ENCODE measurements at regions not wholly inside any gene's neighbourhood (a gene's known extent, or its start where the extent isn't known, plus 50 kb on each side); places are given as distances from the start of the nearest gene placed in this dataset.

DNA sequence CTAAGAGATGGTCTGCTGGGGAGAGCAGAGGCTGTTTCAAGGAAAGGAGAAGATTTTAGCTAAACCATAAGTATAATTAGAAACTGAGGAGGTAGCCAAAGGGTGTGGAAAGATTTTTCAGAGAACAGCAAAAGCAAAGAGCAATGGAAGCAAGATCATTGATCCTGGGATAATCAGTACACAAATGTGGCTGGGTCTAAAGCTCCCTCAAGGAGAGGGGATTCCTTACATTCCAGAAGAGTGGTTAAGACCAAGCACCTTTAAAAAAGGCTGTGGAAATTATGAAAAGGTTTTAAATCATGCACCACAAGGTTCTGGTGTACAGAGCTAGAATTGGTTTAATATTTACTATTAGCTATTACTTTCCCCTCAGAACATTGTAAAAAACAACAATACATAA, 246.0 kb upstream of the UBE2E3 start:
- DNase-seq: no peak

DNA sequence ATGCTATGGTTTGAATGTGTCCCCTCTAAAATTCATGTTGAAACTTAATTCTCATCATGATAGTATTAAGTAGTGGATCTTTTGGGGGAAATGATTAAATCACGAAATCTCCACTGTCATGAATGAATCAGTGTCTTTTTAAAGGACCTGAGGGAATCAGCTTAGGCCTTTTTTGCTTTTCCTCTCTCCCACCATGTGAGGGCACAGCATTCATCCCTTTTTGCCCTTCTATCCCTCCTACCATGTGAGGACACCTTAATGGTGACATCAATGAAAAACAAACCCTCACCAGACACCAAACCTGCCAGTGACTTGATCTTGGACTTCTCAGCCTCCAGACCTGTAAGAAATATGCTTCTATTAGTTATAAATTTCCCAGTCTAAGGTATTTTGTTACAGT, 247.1 kb upstream of the UBE2E3 start:
- no peak for DNase-seq

DNA sequence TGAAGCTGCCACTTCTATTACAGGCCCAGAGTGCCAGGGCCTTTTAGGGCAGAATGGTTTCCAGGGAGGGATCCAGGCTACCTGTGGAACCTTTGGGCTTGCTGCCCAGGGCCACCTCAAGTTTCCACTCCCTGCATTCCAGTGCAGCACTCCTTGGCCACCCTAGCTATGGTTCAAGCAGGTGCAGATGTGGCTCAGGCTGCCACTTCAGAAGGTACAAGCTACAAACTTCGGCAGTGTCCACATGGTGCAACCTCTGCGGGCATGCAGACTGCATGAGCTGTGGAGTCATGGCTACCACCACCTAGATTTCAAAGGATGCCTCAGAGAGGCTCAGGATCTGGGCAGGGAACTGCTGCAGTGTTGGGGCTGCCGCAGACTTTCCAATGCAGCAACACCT, 248.1 kb upstream of the UBE2E3 start:
- no peak for DNase-seq

DNA sequence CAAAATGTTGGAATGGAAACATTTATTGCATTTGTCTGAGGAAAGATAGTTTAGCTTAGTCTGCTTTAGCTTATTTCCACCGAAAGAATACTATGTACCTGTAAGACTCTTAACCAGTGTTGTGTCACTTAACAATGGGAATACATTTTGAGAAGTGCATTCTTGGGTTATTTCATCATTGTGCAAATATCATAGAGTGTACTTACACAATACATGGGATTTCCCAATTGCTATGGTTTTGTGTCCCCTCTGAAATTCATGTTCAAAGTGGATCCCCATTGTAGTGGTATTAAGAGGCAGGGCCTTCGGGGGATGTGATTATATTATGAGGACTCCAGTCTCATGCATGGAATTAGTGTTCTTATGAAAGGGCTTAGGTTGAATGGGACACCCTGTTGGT, 249.4 kb upstream of the UBE2E3 start:
- no peak for DNase-seq

DNA sequence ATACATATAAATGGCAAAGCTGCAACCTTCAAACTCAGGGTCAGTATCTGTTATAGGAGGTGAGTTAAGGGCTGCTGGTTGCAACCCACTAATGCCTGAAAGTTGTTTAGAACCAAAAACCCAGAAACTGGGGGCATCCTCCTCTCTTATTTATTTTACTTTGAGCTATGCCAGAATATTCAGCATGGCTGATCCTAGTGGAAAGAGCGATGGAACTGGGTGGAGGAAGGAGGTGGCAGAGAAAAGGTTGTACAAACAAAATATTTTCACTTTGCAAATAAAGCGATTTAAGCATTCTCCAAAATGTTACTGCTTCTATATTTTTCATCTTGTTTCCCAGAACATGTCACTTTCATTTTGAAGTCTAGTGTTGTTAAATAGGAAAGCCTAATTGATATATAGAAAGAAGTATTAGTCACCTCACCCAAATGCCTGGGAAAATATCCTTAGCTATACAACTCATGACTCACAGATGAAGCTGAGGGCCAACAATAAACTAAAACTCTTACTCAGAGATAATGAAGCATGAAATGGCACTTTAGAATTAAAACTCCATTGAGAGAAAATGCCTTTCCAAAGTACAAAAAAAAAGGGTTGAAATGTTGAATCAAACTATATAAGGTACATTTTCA, 251.4 kb upstream of the UBE2E3 start:
- DNase-seq: no peak

DNA sequence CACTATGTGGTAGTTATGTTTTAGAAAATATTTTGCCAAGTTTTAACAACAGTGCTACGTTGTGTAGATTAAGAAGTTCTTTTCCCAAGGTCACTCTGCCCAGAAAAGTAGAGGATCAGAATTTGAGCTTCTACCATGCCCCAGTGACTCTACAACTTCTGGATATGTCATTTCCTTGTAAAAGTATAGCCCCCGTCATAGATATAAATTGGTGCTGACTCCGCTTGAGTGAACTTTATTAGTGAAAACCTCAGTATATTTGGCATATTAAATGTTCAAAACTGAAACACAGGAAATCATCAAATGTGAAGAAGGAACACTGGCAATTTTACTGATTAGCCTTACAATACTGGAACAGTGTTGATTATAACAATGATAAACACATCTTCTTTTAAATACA, 256.7 kb upstream of the UBE2E3 start:
- DNase-seq: no peak

DNA sequence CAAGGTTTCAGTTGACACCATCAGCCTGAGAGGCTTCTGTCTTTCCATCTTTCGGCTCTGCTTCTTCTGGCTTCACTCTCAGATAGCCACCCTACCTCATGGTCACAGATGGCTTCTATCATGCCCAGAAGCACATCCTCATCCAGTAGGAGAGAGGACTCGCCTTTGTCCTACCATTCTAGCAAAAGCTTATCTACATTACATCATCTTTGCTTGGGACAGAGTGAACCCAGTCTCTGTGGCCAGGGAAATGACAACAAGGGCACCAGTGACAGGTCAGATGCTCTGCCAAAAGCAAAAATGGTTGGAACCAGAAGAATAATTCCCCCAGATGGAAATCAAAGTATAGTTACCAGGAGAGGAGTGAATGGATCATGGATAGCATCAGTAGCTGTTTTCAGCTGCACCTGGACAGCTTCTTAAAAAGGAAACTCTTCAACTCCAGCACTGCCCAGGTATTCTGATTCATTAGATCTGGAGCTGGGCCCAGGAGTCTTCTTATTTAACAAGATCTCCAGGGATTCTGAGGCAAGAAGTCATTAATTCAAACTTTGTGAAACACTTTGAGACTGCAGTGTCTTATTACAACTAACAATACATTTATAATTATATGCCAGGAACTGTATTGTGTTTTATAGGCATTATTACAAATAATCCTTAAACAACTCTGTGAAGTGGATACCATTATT, 257.7 kb upstream of the UBE2E3 start:
- no peak for DNase-seq

DNA sequence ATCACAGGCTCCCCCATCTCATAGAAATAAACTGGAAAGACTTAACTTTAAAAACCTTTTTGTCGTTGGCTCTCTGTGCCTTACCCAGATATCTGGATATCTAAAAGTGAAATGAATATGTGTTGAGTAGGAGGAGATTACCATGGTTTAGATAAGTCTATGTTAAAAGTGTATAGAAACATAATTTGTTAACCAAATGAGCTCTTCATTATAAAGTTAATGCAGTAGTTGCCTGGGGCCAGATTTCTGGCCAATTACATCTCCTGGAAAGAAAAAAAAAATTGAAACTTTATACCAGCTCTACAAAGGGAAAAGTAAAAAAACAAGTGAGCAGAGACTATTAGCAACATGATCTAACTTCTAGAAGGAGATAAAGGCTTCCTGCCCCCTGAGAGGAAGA, 259.6 kb upstream of the UBE2E3 start:
- no peak for DNase-seq

DNA sequence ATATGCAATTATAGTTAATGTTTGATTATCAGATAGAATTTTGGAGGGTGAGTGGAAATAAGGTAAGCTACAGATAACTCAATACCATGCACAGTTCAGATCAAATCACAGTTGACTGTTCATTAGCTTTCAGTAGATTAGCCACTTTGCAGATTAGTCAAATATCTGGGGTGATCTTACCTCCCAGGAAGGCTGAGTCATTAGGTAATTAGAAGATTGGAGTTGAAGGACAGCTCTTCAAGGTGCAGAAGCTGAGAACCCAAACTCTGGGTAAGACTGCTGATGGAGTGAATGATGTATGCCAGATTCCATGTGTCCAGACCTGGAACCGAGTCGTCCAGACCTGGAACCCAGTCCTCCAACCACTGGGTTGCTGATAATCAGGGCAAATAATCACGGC, 262.8 kb upstream of the UBE2E3 start:
- no peak for DNase-seq

DNA sequence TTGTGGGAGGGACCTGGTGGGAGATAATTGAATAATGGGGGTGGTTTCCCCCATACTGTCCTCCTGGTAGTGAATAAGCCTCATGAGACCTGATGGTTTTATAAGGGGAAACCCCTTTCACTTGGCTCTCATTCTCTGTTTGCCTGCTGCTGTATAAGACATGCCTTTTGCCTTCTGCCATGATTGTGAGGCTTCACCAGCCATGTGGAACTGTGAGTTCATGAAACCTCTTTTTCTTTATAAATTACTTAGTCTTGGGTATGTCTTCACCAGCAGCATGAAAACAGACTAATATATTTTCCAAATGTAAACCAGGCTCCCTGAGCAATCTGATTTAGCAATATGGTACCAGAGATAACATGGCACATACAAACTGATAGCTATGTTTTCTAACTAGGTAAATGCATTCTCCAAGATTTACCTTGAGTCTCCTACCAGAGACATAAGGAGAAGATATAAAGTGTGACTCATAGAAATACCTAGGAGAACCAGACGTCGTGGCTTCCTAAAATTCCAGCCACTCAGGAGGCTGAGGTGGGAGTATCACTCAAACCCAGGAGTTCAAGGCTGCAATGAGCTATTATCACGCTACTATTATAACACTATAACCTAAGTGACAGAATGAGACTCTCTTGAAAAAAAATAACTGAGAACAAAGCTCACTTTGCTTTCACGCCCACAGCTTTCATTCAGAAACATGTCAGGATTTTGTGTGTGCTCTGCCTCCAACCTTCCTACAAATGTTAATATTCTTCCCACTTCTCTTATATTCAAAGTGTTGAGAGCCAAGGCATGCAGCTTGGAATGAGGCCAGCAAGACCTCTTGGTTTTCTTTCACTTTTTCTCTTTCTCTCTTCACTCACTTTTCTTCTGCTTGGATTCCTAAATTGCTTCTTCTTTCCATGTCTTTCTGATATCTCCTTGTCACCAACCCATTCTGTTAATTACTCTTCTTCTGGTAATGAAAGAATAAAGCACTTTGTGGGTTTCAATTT, 263.9 kb upstream of the UBE2E3 start:
- no peak for DNase-seq

DNA sequence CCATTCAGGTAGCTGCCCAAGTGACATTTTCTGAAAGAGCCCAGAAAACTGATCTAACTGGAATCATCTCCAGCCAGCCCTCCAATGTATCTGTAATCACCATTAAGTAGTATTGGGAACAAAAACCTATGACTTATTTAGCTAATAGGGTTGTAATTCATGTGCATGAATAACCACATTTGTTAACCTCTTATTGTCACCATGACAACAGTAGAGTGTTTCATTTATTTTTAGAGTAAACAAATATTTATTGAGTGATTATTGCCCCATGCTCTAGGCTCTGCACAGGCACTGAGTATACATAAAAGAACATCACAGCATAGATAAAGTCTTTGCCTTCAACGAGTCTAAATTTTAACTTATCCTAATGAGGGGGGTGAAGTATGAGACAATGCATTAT, 265.4 kb upstream of the UBE2E3 start:
- DNase-seq: no peak

DNA sequence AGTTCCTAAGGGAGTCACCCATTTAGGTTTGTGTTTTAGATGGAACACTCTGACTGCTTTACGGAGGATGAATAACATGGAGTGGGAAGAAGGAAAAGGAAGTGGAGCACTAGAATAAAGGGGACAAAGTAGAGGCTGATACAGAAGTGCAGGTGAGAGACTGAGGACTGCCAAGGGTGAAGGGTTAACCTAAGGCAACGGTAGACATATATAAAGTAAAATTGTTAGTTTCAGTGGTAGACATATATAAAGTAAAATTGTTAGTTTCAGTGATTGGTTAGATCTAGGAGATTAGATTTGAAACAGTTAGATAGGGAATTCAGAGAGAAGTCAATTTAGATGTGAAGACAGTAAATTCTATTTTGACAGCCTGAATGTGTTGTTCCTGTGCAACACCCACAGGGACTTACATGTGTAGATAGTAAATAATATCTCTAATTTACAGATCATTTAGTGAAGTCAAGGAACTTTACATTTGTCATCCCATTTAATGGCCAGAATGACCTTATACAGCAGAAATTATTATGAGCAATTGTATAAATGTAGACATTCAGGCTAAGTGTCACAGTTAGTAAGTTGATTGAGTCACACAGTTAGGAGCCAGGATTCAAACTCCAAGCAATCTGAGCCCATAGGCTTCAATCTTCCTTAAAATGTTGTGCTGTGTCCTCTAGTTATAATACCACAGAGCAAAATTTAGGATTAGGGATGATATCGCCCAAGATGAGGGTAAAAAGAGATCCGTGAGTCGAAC, 270.8 kb upstream of the UBE2E3 start:
- no peak for DNase-seq

DNA sequence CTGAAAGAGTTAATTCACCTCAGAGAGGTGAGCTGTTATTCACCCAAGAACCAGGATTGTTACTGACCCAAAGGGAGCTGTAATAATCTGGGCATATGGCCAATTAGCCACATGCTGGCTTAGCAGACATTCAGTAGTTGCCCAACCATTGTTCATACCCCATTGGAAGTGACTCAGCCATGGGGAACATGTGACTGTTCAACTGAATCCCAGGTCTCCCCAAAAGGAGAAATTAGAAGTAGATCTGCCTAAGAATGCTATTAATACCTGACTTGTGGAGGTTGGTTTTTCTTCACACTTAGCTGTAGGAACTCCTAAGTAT, 272.6 kb upstream of the UBE2E3 start:
- DNase-seq: no peak

DNA sequence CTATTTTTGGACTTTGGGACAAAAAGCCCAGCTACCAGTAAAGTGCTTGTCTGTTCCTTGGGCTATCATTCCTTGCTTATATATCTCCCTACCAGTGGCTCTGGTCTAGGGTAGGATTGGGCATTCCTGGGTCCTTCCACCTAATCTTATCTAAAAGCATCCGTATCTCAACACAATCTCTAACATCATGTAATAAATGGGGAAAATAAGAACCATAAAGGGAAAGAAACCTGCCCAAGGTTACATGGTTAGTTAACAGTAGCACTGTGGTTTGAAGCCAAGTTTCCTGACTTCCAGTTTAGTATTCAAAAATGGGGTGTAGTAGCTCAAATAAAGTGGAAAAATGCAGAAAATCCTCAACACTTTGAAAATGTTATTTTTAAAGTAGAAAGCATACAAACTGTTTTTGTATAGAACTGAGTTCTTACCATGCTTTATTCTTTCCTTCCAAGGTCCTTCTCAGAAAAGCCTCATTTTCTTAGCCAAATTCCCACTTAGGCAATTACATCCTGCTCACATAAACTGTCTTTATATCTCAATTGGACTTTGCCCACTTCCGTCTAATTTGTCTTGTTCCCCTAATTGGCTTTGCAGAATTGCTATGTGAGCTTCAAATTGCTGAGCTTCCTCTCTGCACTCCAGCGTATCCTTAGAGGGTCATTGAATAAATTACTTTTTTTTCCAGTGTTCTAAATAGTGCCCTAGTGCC, 273.1 kb upstream of the UBE2E3 start:
- no peak for DNase-seq

DNA sequence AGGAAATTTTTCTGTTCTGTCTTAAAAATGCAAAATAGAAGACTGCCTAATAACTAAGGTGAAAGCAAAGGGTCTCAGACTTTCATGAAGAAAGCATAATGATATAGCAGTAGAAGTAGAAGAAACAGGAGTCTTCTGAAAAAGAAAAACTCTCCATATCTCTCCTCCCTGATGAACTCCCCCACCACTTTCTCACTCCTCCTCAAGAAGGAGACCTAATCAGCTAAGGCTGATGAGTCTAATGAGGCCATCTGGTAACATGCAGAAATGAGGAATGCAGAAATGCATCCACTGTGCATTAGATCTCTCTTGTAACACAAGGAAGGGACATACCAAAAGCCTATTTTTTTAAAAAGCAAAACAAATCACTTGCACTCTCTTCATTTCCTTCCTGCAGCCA, 273.7 kb upstream of the UBE2E3 start:
- no peak for DNase-seq

DNA sequence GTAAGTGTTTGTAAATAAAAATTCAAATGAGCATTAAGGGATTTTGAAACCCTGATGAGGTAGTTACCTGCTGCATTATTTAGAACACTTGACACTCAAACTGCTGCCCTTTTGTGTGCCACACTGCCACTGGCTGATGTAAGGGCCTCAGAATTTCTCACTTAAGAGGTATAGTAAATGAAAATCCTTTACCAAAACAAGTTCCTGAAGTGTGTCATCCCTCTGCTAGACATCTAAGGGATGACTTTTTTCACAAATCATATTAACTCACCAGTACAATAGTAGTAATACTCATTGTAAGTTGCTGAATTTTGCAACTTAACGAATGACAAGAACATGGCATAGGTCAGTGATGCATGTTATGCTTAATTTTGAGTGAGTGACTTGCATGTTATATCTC, 274.9 kb upstream of the UBE2E3 start:
- DNase-seq: no peak

DNA sequence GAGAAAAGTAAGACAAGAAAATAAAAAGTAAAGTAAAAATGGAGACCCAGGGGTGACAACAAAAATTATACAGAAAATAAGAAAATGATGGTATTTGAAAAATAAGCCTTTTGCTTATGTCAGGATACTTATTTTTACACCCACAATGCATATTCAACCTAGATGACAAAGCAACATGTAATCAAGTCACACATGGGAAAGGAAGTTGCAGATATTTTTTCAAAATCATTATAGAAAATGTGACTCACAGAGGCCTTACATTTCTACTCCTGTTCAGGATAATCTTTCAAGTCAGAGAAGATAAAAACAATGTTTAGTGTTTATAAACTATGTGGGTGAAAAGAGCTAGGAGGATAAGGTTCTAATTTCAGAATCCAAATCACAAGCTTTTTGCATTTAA, 275.3 kb upstream of the UBE2E3 start:
- DNase-seq: no peak

DNA sequence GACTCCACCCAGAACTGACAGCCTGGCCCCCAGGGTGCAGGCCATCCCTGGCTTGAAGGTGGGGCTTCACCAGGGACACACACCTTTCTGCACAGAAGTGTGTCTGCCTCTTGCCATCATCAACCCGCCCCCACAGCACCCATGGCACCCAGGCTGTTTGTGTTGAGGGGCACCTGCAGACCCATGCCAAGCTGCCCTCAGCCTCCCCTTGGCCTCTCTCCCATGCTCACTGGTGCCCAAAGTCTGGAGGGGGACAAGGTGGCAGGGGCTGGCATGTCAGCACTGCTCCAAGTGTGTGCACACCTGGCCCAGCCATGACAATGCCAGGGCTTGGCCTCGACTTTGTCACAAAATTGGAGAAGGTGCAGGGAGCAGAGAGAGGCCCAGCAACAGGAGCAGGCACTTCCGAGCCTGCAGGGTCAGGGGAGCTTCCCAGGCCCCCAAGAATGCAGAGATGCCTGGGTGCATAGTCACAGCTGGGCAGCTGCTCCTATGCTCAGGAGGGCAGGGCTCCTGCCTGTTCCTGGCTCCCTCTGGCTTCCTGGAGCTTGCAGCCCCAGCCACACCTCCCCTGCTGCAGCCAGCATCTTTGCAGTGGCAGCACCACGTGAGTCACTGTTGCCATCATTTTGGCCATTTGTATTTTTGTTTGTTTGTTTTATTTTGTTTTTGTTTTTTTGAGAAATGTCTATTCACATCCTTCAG, 280.6 kb upstream of the UBE2E3 start:
- no peak for DNase-seq

DNA sequence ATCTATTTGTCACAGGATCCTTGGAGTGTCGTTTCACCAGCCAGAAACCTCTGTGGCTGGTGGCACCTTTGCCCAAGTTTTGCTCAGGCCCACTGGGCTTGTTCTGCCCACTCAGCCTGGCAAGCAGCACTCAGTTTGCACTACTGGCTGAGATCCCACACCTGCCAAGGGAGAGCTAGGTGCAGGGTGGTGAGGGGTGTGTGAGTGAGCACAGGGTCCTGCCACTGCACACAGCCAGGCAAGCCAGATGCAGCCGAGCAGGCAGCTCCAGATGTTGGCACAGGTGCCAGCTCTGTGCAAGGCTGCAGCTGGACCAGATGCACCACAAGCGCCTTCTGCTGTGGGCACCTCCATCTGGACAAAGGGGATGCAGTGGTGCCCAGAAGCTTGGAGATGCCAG, 281.7 kb upstream of the UBE2E3 start:
- DNase-seq: no peak

DNA sequence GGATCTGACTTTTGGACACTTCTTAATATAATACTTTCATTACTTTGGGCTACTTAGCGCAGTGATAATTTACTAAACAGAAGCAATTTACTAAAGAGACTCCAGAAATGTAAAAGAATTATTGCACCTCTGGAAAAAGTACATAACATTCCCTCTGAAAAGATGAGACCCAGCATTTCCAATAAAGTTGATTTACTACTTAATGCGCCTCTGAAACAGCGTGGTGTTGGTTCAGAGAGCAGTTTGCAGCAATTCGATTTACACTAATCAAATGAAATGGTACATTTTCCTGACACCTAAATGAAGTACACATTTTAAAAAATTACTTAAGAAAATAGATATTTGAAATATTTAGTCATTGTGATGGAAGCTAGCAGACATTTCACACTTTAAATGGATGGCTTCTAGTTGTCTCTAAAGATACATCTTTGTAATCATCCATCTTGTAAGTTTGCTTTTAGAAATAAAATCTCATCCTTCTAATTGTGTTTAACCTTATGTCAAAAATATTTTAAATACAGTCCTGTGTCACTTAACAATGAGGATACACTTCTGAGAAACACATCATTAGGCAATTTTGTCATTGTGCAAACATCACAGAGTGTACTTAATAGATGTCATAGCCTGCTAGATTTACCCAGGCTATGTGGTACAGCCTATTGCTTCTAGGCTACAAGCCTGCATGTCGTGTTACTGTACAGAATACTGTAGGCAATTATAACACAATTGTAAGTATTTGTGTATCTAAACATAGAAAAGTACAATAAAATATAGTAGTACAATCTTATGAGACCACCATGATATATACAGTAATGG, 284.6 kb upstream of the UBE2E3 start:
- DNase-seq: no peak

Measured in dermis blood vessel endothelial cell (primary cell).